Endothelial cell of umbilical vein (primary cell): ENCODE measurements at regions not wholly inside any gene's neighbourhood (a gene's known extent, or its start where the extent isn't known, plus 50 kb on each side); places are given as distances from the start of the nearest gene placed in this dataset.

ENCODE experiments used
- BruUV-seq: library from RNA; stranded (reverse); fragments of 400-500 nt; replicated peaks from 2 replicates; lab custom pipeline; 2021; lab: Mats Ljungman, UMichigan
- CTCF ChIA-PET: fragments of 300-600, 350-600 bp; sonication (Branson Sonifier 250); formaldehyde crosslinking; loops from one replicate; lab custom pipeline; 2021; ENCODE audit warnings: antibody characterized with exemption, inconsistent platforms; lab: Charles Lee
- POLR2A ChIA-PET: fragments of 300-600, 350-600 bp; sonication (Branson Sonifier 250); formaldehyde crosslinking; loops from one replicate; lab custom pipeline; 2021; ENCODE audit warnings: antibody characterized with exemption, inconsistent platforms; lab: Charles Lee
- DNase-seq: peaks from one replicate; pipeline ENCODE4 v3.0.0-alpha.2; 2011; ENCODE audit warnings: low read depth, low spot score
- FAIRE-seq: peaks from 2 replicates; lab custom pipeline; 2011; peaks lifted over from hg19 to GRCh38; lab: Jason Lieb, UNC
- H2AFZ ChIP-seq: 2 replicates; pipeline ENCODE4 v1.6.0; 2012; ENCODE audit warnings: low read depth, low read length, control low read depth, inconsistent platforms
- H3K27ac ChIP-seq: 2 replicates; pipeline ENCODE4 v1.5.1; 2011; ENCODE audit warnings: low read depth, mild to moderate bottlenecking, control low read depth, low read length, moderate library complexity; ENCODE audit not compliant: insufficient read depth
- H3K27me3 ChIP-seq, 2 experiments: 2 replicates each; pipeline versions ENCODE4 v1.6.0 to v1.6.1; 2011; ENCODE audit warnings: low read length in 2 of 2, mixed read lengths in 1 of 2; ENCODE audit not compliant: control insufficient read depth in 2 of 2, insufficient read depth in 2 of 2
- H3K36me3 ChIP-seq, 2 experiments: 2 replicates in 1 of 2; 3 replicates in 1 of 2; pipeline ENCODE4 v1.5.1; 2011; ENCODE audit warnings: low read length in 2 of 2, mild to moderate bottlenecking in 1 of 2, moderate library complexity in 1 of 2; ENCODE audit not compliant: control insufficient read depth in 2 of 2, insufficient read depth in 2 of 2; ENCODE audit errors: extremely low read depth in 1 of 2
- H3K4me1 ChIP-seq: 3 replicates; pipeline ENCODE4 v1.5.1; 2011; ENCODE audit warnings: mild to moderate bottlenecking, low read length; ENCODE audit not compliant: control insufficient read depth, insufficient read depth; ENCODE audit errors: extremely low read depth
- H3K4me2 ChIP-seq: 2 replicates; pipeline ENCODE4 v1.6.1; 2011; ENCODE audit warnings: low read length, control low read depth, mixed read lengths; ENCODE audit not compliant: insufficient read depth
- H3K4me3 ChIP-seq, 3 experiments: fragments of 200-600 bp in 1 of 3; sonication (generic), shearing (Covaris generic) in 1 of 3; replicated peaks in 1 of 3; 2 replicates each; pipeline ENCODE4 v1.5.1; 2011 to 2016; ENCODE audit warnings: control low read depth in 3 of 3, low read length in 3 of 3, mild to moderate bottlenecking in 2 of 3, inconsistent platforms in 1 of 3, low read depth in 1 of 3, moderate library complexity in 1 of 3; ENCODE audit not compliant: insufficient read depth in 1 of 3
- H3K79me2 ChIP-seq: 2 replicates; pipeline ENCODE4 v1.6.0; 2012; ENCODE audit warnings: low read length, inconsistent platforms; ENCODE audit not compliant: control insufficient read depth, insufficient read depth
- H3K9ac ChIP-seq: replicated peaks from 2 replicates; pipeline ENCODE3; 2011; ENCODE audit warnings: low read length, control low read depth; ENCODE audit not compliant: insufficient read depth; ENCODE audit errors: extremely low read depth
- H3K9me1 ChIP-seq: replicated peaks from 3 replicates; pipeline ENCODE4 v1.6.0; 2011; ENCODE audit warnings: mild to moderate bottlenecking, low read length; ENCODE audit not compliant: control insufficient read depth, insufficient read depth; ENCODE audit errors: extremely low read depth
- H3K9me3 ChIP-seq: replicated peaks from 2 replicates; pipeline ENCODE4 v1.5.1; 2012; ENCODE audit warnings: low read length, inconsistent platforms; ENCODE audit not compliant: control insufficient read depth, insufficient read depth
- H4K20me1 ChIP-seq: replicated peaks from 2 replicates; pipeline ENCODE3; 2011; ENCODE audit warnings: mild to moderate bottlenecking, low read length; ENCODE audit not compliant: control insufficient read depth, insufficient read depth; ENCODE audit errors: extremely low read depth
- CTCF ChIP-seq, 2 donors: IDR thresholded peaks; 1 replicate in 1 of 2; 2 replicates in 1 of 2; pipeline ENCODE4 v1.5.1; 2011; ENCODE audit warnings: low read length in 2 of 2, mild to moderate bottlenecking in 2 of 2, moderate library complexity in 2 of 2, control low read depth in 1 of 2, inconsistent platforms in 1 of 2, low read depth in 1 of 2; ENCODE audit not compliant: insufficient read depth in 1 of 2; ENCODE audit errors: extremely low read depth in 1 of 2
- EZH2 ChIP-seq: IDR thresholded peaks from 2 replicates; pipeline ENCODE4 v1.6.1; 2012; ENCODE audit warnings: borderline replicate concordance, low read depth, mild to moderate bottlenecking, moderate library complexity, low read length, inconsistent platforms; ENCODE audit not compliant: severe bottlenecking
- FOS ChIP-seq: IDR thresholded peaks from 2 replicates; pipeline ENCODE4 v1.6.1; 2011; ENCODE audit warnings: mild to moderate bottlenecking, low read length, moderate library complexity, borderline replicate concordance; ENCODE audit not compliant: insufficient read depth
- GATA2 ChIP-seq: IDR thresholded peaks from 2 replicates; pipeline ENCODE4 v1.7.0; 2011; ENCODE audit warnings: low read depth, mild to moderate bottlenecking, moderate library complexity, mixed read lengths, low read length; ENCODE audit not compliant: insufficient read length, insufficient read depth
- JUN ChIP-seq: IDR thresholded peaks from 2 replicates; pipeline ENCODE4 v1.6.1; 2011; ENCODE audit warnings: borderline replicate concordance, low read depth; ENCODE audit not compliant: insufficient read length, insufficient read depth
- MAX ChIP-seq: IDR thresholded peaks from 2 replicates; pipeline ENCODE4 v1.6.1; 2011; ENCODE audit not compliant: insufficient read depth, insufficient read length
- MYC ChIP-seq: IDR thresholded peaks from one replicate; pipeline ENCODE4 v1.6.1; 2011; ENCODE audit warnings: mild to moderate bottlenecking, low read depth, low read length
- POLR2A ChIP-seq: IDR thresholded peaks from 2 replicates; pipeline ENCODE4 v1.6.1; 2012; ENCODE audit warnings: low read depth, mild to moderate bottlenecking, control low read depth, low read length
- POLR2AphosphoS5 ChIP-seq: IDR thresholded peaks from 2 replicates; pipeline ENCODE4 v1.6.1; 2012; ENCODE audit warnings: low read depth, mild to moderate bottlenecking, control low read depth, low read length, moderate library complexity; ENCODE audit not compliant: insufficient read depth
- dilution Hi-C: fragments of 300-500 bp; cut with MboI; formaldehyde crosslinking; loops from one replicate; pipeline ENCODE4 v1.15.0; 2019; ENCODE audit warnings: low sequenced_read_pairs; ENCODE audit not compliant: extremely low pct_ligation_motif_present
- intact Hi-C: fragments of 100-400 bp; cut with micrococcal nuclease; formaldehyde crosslinking; loops from one replicate; pipeline ENCODE4 v1.10.0; 2022

GRCh38 chr22:49062802-49063544 lies 764.7 kb downstream of the BRD1 start:
- H3K9me3 ChIP-seq, result peaks cover 7% of the 10 kb centered on the region
- BruUV-seq, result no TSS peak
- H3K4me3 ChIP-seq, result no peak overlapping the region
- no peaks in the 10 kb centered on the region for H4K20me1 ChIP-seq
- H3K9me1 ChIP-seq, result no peaks in the 10 kb centered on the region
- no peaks in the 10 kb centered on the region for H3K36me3 ChIP-seq
- DNase-seq (no peak), FAIRE-seq (no peak)
- H3K27ac ChIP-seq, result no peak overlapping the region
- CTCF ChIA-PET, result no interaction called here
- no peak overlapping the region for H3K4me2 ChIP-seq
- TF ChIP-seq MYC, result no peak
- no peak for TF ChIP-seq MAX
- TF ChIP-seq GATA2, result no peak
- TF ChIP-seq POLR2A, result no peak
- TF ChIP-seq FOS, result no peak
- TF ChIP-seq POLR2AphosphoS5, result no peak
- no peak overlapping the region for H2AFZ ChIP-seq
- dilution Hi-C loops (no loop called here), intact Hi-C loops (no loop called here)
- no peaks in the 10 kb centered on the region for H3K79me2 ChIP-seq
- no peaks in the 10 kb centered on the region for H3K27me3 ChIP-seq
- H3K4me1 ChIP-seq, result no peaks in the 10 kb centered on the region
- POLR2A ChIA-PET, result no interaction called here
- no peak overlapping the region for H3K9ac ChIP-seq

- DNase-seq, result no peak
- no peaks in the 10 kb centered on the region for H3K36me3 ChIP-seq
- ChIA-PET CTCF (no interaction called here), POLR2A (no interaction called here)
- H3K9me3 ChIP-seq, result peaks cover 7% of the 10 kb centered on the region
- dilution Hi-C loops, result no loop called here
- H3K79me2 ChIP-seq, result no peaks in the 10 kb centered on the region
- no peak overlapping the region for H3K27ac ChIP-seq
- H3K4me1 ChIP-seq, result no peaks in the 10 kb centered on the region
- no peak overlapping the region for H3K9ac ChIP-seq
- FAIRE-seq, result no peak
- H3K27me3 ChIP-seq, result no peaks in the 10 kb centered on the region
- H3K4me3 ChIP-seq, result no peak overlapping the region
- no peaks in the 10 kb centered on the region for H4K20me1 ChIP-seq
- BruUV-seq, result no TSS peak
- H3K4me2 ChIP-seq, result no peak overlapping the region
- H3K9me1 ChIP-seq, result no peaks in the 10 kb centered on the region
- no peak overlapping the region for H2AFZ ChIP-seq
- TF ChIP-seq JUN (no peak), MAX (no peak), MYC (no peak), CTCF (IDR thresholded peaks at IDR 0.05; ENCODE audit: extremely low read depth in 1 of 2, insufficient read depth in 1 of 2, low read depth in 1 of 2, low read length in 2 of 2) (no peak), EZH2 (no peak), POLR2AphosphoS5 (no peak), FOS (no peak), POLR2A (no peak), GATA2 (no peak)
- intact Hi-C loops, result no loop called here
Observed at GRCh38 chr22:49062155-49062801, 765.4 kb downstream of the BRD1 start.
